ENCODE measurements at regions not wholly inside any gene's neighbourhood (a gene's known extent, or its start where the extent isn't known, plus 50 kb on each side); places are given as distances from the start of the nearest gene placed in this dataset.

GRCh38 chr6:76633259-76633658 is 560.8 kb upstream of the IMPG1 start:
- DNase-seq (ENCODE audit: low spot score in 2 of 2) = no peak
- Histone ChIP-seq H3K9me3 (peaks cover 0 to 16% (median 0%) of the 10 kb centered on the region in 4 donors), H3K36me3 (no peaks in the 10 kb centered on the region), H3K4me1 (no peaks in the 10 kb centered on the region), H3K4me3 (no peak overlapping the region), H3K27ac (no peak overlapping the region), H3K27me3 (no peaks in the 10 kb centered on the region)
- TF ChIP-seq EP300 (IDR thresholded peaks at IDR 0.05) = no peak
- TF ChIP-seq CTCF (IDR thresholded peaks at IDR 0.05) = no peak
- no peak for TF ChIP-seq POLR2A (IDR thresholded peaks at IDR 0.05)
- WGBS, 2 donors = 14 to 19% methylated on average over 5 of the region's 5 CpGs

- DNase-seq (ENCODE audit: low spot score in 2 of 2) = no peak
- Histone ChIP-seq H3K4me3 (no peak overlapping the region), H3K36me3 (no peaks in the 10 kb centered on the region), H3K4me1 (no peaks in the 10 kb centered on the region), H3K9me3 (peaks cover 0 to 16% (median 0%) of the 10 kb centered on the region in 4 donors), H3K27ac (no peak overlapping the region), H3K27me3 (no peaks in the 10 kb centered on the region)
- no peak for TF ChIP-seq EP300 (IDR thresholded peaks at IDR 0.05)
- TF ChIP-seq CTCF (IDR thresholded peaks at IDR 0.05) = no peak
- TF ChIP-seq POLR2A (IDR thresholded peaks at IDR 0.05) = no peak
- 93% methylated on average over 9 of the region's 9 CpGs for WGBS, 2 donors
Measured at GRCh38 chr6:76631622-76632021, 559.2 kb upstream of the IMPG1 start.

GRCh38 chr6:76615395-76615794 is 542.9 kb upstream of the IMPG1 start:
- no peak overlapping the region for H3K4me3 ChIP-seq
- H3K9me3 ChIP-seq = no peaks in the 10 kb centered on the region
- no peak for TF ChIP-seq CTCF (IDR thresholded peaks at IDR 0.05)
- TF ChIP-seq EP300 (IDR thresholded peaks at IDR 0.05) = no peak
- no peak for TF ChIP-seq POLR2A (IDR thresholded peaks at IDR 0.05)
- no peaks in the 10 kb centered on the region for H3K27me3 ChIP-seq
- 83 to 86% methylated on average over 2 of the region's 2 CpGs for WGBS, 2 donors
- no peaks in the 10 kb centered on the region for H3K4me1 ChIP-seq
- no peak overlapping the region for H3K27ac ChIP-seq
- no peak for DNase-seq (ENCODE audit: low spot score in 2 of 2)
- no peaks in the 10 kb centered on the region for H3K36me3 ChIP-seq

- WGBS, 2 donors = 41 to 44% methylated on average over 1 of the region's 1 CpG
Measured at GRCh38 chr6:76612954-76613353, 540.5 kb upstream of the IMPG1 start.

GRCh38 chr6:76609160-76609559 is 536.7 kb upstream of the IMPG1 start:
- Histone ChIP-seq H3K36me3 (no peaks in the 10 kb centered on the region), H3K27ac (no peak overlapping the region), H3K27me3 (no peaks in the 10 kb centered on the region), H3K4me3 (no peak overlapping the region), H3K9me3 (no peaks in the 10 kb centered on the region), H3K4me1 (no peaks in the 10 kb centered on the region)
- DNase-seq (ENCODE audit: low spot score in 2 of 2) = no peak
- 82 to 95% methylated on average over 4 of the region's 4 CpGs for WGBS, 2 donors
- TF ChIP-seq CTCF (IDR thresholded peaks at IDR 0.05) (no peak), POLR2A (IDR thresholded peaks at IDR 0.05) (no peak), EP300 (IDR thresholded peaks at IDR 0.05) (no peak)

More at GRCh38 chr6:76612954-76613353, 540.5 kb upstream of the IMPG1 start:
- no peaks in the 10 kb centered on the region for H3K27me3 ChIP-seq
- H3K27ac ChIP-seq = no peak overlapping the region
- no peaks in the 10 kb centered on the region for H3K9me3 ChIP-seq
- no peak for TF ChIP-seq EP300 (IDR thresholded peaks at IDR 0.05)
- TF ChIP-seq CTCF (IDR thresholded peaks at IDR 0.05) = no peak
- no peak for TF ChIP-seq POLR2A (IDR thresholded peaks at IDR 0.05)
- no peaks in the 10 kb centered on the region for H3K36me3 ChIP-seq
- no peak for DNase-seq (ENCODE audit: low spot score in 2 of 2)
- H3K4me3 ChIP-seq = no peak overlapping the region
- no peaks in the 10 kb centered on the region for H3K4me1 ChIP-seq
